ENCODE measurements at regions not wholly inside any gene's neighbourhood (a gene's known extent, or its start where the extent isn't known, plus 50 kb on each side); places are given as distances from the start of the nearest gene placed in this dataset.
"Not testable (repeated sequence)": the region's sequence is repeated elsewhere in the genome, so short reads cannot be mapped to it uniquely, and the experiment has no call there.

- H3K4me1 ChIP-seq = peaks cover 0 to 9% (median 3%) of the 10 kb centered on the region in 6 donors
- H3K27ac ChIP-seq = no peak overlapping the region
- DNase-seq = no peak
- intact Hi-C loops (cut with DNase I; ENCODE audit: low total_unique reads) = no loop called here
- no peak overlapping the region for H3K4me3 ChIP-seq
- TF ChIP-seq POLR2A (IDR thresholded peaks at IDR 0.05) (no peak), CTCF (IDR thresholded peaks at IDR 0.05 in 8 of 11, conservative IDR thresholded peaks at IDR 0.05 in 3 of 11) (no peak), POLR2AphosphoS5 (IDR thresholded peaks at IDR 0.05) (no peak)
- H3K27me3 ChIP-seq (replicated peaks in 1 of 7) = peaks cover 0 to 16% (median 0%) of the 10 kb centered on the region in 7 donors
- H3K9me3 ChIP-seq = peaks cover 0 to 5% (median 0%) of the 10 kb centered on the region in 8 donors
- H3K36me3 ChIP-seq = no peaks in the 10 kb centered on the region
- WGBS, 5 donors = 64 to 90% (median 83%) methylated on average over 4 to 5 of the region's 5 CpGs
Observed at GRCh38 chr20:40953856-40954255, 74.8 kb upstream of the TOP1 start.

- Histone ChIP-seq H3K27ac (no peak overlapping the region), H3K4me3 (no peak overlapping the region), H3K4me1 (peaks cover 0 to 9% (median 3%) of the 10 kb centered on the region in 6 donors), H3K9me3 (peaks cover 0 to 5% (median 0%) of the 10 kb centered on the region in 8 donors), H3K36me3 (no peaks in the 10 kb centered on the region), H3K27me3 (replicated peaks in 1 of 7) (peaks cover 0 to 11% (median 0%) of the 10 kb centered on the region in 7 donors)
- no peak for TF ChIP-seq POLR2AphosphoS5 (IDR thresholded peaks at IDR 0.05)
- TF ChIP-seq POLR2A (IDR thresholded peaks at IDR 0.05) = no peak
- no peak for TF ChIP-seq CTCF (IDR thresholded peaks at IDR 0.05 in 8 of 11, conservative IDR thresholded peaks at IDR 0.05 in 3 of 11)
- DNase-seq = no peak
- intact Hi-C loops (cut with DNase I; ENCODE audit: low total_unique reads) = no loop called here
- 93 to 97% (median 93%) methylated on average over 10 of the region's 10 CpGs for WGBS, 5 donors
Observed at GRCh38 chr20:40954521-40955165, 74.0 kb upstream of the TOP1 start.

GRCh38 chr20:40955326-40955725 is 73.3 kb upstream of the TOP1 start:
- peaks cover 0 to 5% (median 0%) of the 10 kb centered on the region in 8 donors for H3K9me3 ChIP-seq
- TF ChIP-seq CTCF (IDR thresholded peaks at IDR 0.05 in 8 of 11, conservative IDR thresholded peaks at IDR 0.05 in 3 of 11) (no peak), POLR2AphosphoS5 (IDR thresholded peaks at IDR 0.05) (no peak), POLR2A (IDR thresholded peaks at IDR 0.05) (no peak)
- peaks cover 0 to 8% (median 0%) of the 10 kb centered on the region in 7 donors for H3K27me3 ChIP-seq (replicated peaks in 1 of 7)
- H3K4me1 ChIP-seq = peaks cover 0 to 9% (median 3%) of the 10 kb centered on the region in 6 donors
- DNase-seq = no peak
- no peaks in the 10 kb centered on the region for H3K36me3 ChIP-seq
- H3K27ac ChIP-seq = no peak overlapping the region
- intact Hi-C loops (cut with DNase I; ENCODE audit: low total_unique reads) = no loop called here
- WGBS, 5 donors = 89 to 100% (median 95%) methylated on average over 1 to 2 of the region's 2 CpGs
- no peak overlapping the region for H3K4me3 ChIP-seq

- intact Hi-C loops (cut with DNase I; ENCODE audit: low total_unique reads); H3K9me3 ChIP-seq; H3K27me3 ChIP-seq (replicated peaks in 1 of 7); H3K4me3 ChIP-seq; DNase-seq; H3K4me1 ChIP-seq; H3K36me3 ChIP-seq; H3K27ac ChIP-seq: not testable (repeated sequence)
- WGBS, 5 donors = 87 to 95% (median 91%) methylated on average over 8 of the region's 8 CpGs
Observed at GRCh38 chr20:40955826-40956225, 72.8 kb upstream of the TOP1 start.

Measured in spleen (tissue), 11 donors.